Dermis microvascular lymphatic vessel endothelial cell (primary cell): ENCODE measurements at regions not wholly inside any gene's neighbourhood (a gene's known extent, or its start where the extent isn't known, plus 50 kb on each side); places are given as distances from the start of the nearest gene placed in this dataset.

Source experiments
- DNase-seq, 2 donors: peaks; one replicate each; pipeline versions ENCODE4 v3.0.0 to v3.0.0-alpha.2; 2010; ENCODE audit warnings: low read depth in 2 of 2

- DNase-seq: peak in 1 of 2 donors; percentile 50
Observed at GRCh38 chr3:99502871-99503270, 135.5 kb upstream of the COL8A1 start.

DNA sequence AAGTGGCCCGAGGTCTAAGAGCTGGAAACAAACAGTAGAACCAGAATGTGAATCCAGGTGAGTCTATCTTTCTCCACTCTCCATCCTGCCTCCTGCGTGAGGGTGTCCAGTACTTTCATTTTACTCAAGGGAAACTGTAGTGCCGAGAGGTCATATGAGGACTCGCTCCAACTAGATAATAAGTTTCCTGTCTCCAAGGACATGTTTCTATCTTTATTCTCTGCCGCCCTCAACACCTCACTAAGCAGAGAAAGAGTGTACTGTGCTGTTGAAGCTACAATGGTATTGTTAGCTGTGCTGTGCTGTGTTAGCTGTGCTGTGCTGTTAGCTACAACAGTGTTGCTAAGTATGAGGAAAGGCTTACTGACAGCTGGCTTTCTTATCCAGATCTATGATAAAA, 137.9 kb upstream of the COL8A1 start:
- peak in 1 of 2 donors; percentile 15 for DNase-seq

- DNase-seq: peak in 1 of 2 donors; percentile 69
Observed at GRCh38 chr3:99499235-99500158, 138.9 kb upstream of the COL8A1 start.

- DNase-seq: peak in 1 of 2 donors; percentile 40
Observed at GRCh38 chr3:99498550-99499234, 139.7 kb upstream of the COL8A1 start.

DNA sequence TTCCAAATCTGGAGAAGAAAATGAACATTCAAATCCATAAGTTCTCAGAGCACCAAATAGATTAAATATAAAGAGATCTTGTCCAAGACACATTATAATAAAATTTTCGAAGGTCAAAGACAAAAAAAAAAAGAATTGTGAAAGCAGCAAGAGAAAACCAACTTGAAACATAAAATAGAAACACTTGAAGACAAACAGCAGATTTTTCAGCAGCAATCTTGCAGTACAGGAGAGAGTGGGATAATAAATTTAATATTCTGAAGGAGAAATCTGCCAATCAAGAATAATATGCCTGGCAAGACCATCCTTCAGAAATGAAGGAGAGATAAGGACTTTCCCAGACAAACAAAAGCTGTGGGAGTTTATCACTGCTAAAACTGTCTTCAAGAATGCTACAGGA, 150.5 kb upstream of the COL8A1 start:
- DNase-seq: no peak

GRCh38 chr3:99485286-99485685, 153.1 kb upstream of the COL8A1 start:
- no peak for DNase-seq

DNA sequence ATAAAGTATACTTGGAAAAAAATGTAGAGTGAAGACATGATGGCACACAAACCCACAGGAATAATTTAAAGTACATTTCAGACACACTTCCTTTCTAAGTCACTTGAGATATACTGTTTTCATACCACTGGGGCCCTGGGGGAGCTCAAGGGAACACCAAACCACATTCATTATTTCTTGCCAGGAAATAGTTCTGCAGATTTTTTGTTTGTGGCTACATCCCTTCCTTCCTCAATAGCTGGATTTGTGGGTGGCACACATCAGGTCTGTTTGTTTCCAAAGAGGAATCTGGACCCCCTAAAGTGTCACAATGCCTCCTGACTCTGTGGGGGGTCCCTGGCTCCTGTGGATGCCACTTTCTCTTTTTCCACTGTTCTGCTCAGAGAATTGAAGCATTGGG, 153.5 kb upstream of the COL8A1 start:
- no peak for DNase-seq

DNA sequence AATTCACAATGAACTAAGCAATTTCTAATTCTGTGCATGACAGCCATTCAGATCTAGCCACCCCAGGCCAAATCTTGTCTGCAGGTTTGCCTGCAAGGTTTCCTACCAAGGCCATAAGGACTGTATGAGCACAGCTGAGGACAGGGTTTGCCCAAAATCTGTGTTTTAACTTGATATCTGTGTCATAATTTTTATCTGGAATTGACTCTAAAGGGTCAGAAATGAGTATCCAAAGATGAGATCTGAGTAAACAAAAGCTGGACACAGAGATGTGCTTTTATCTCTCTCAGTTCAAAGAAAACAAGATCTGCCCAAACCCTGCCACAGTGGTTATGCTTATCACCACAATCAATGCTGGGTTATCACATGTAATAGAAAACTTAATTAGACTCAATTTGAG, 154.6 kb upstream of the COL8A1 start:
- DNase-seq: no peak

DNA sequence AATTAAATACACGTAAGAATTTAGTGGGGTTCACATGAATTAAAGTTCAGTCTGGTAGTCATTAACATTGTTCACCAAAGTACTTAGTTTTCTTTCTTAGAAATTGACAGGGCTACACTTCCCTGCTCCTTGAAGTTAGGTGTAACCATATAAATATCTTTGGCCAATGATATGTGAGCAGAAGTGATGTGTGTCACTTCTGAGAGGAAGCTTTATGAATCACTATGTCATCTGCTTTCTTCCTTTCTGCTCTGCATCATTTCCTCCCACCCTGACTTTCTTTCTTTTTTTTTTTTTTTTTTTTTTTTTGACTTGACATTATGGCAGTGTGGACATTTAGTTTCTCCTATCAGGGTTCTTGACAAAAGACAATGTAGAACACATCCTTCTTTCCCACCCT, 156.2 kb upstream of the COL8A1 start:
- peak in 1 of 2 donors; percentile 54 for DNase-seq

GRCh38 chr3:99481561-99481960, 156.8 kb upstream of the COL8A1 start:
- DNase-seq: no peak

DNA sequence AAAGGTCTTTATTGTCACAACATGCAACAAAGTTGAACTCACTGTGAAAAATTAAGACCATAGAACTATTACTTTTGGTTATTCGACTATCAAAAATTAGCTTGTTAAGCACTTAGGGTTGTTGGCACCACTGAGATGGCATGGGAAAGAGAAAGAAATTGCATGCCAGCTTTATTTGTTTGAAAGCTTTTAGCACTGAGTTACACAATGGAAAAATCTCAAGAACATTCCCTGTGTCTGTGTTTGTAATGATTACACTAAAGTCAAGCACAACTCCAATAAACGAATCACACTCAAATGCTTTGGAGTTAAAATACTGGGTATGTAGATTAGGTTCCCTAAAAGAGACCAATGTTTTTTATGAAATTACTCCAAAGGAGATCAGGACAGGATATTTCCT, 158.6 kb upstream of the COL8A1 start:
- DNase-seq: no peak

- no peak for DNase-seq
Observed at GRCh38 chr3:99477650-99478049, 160.7 kb upstream of the COL8A1 start.

GRCh38 chr3:99475229-99475628, 163.2 kb upstream of the COL8A1 start:
- DNase-seq: no peak

DNA sequence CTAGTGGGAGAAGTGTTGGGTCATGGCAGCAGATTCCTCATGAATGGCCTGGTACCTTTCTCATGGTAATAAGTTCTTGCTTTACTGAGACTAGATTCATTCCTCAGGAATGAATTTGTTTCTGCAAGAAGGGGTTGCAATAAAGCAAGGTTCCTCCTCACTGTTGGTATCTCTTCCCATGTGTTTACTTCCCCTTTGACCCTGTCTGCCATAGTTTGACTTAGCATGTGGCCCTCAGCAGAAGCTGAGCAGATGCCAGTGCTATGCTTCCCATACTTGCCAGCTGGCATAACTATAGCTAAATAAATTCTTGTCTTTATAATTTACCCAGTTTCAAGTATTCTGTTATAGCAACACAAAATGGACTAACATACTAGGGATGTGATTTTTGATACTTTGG, 163.6 kb upstream of the COL8A1 start:
- DNase-seq: no peak

DNA sequence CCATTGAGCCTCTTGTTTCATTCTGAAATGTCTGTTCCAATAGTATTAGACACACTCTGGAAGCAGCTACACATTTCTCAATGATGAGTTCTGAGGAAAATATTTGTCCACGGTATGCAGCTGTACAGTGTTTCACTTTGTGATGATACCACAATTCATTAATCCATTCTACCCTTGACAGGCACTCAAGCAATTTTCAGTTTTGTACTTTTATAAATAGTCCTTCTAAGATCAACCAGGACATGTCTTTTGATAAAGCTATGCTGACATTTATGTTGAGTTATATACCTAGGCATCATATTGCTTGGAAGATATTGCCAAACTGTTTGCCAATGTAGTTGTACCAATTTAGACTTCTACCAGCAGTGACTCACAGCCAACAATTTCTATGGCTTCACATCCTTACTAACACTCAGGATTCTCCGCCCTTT, 165.1 kb upstream of the COL8A1 start:
- DNase-seq: no peak

- no peak for DNase-seq
Observed at GRCh38 chr3:99472385-99472784, 166.0 kb upstream of the COL8A1 start.

- DNase-seq: no peak
Observed at GRCh38 chr3:99471353-99472323, 166.8 kb upstream of the COL8A1 start.

GRCh38 chr3:99470841-99471240, 167.6 kb upstream of the COL8A1 start:
- DNase-seq: no peak

- DNase-seq: no peak
Observed at GRCh38 chr3:99468918-99469317, 169.5 kb upstream of the COL8A1 start.

- DNase-seq: no peak
Observed at GRCh38 chr3:99467420-99467819, 171.0 kb upstream of the COL8A1 start.

DNA sequence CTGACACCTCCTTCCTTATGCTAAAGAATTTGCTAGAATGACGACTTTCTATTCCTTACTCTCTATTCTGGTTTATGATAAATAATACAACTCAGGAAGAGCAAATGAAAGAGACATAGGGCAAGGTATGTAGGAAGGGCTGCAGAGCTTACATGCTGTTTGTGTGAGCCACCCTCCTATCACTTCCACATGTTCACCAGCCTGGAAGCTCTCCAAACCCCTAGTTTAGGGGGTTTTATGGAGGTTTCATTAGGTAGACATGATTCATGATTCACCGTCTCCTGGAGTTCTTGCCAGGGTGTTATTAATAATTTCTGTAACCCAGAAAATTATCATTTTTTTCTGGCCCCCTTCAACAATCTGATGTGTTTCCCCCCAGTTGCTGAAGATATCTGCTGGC, 172.1 kb upstream of the COL8A1 start:
- no peak for DNase-seq

DNA sequence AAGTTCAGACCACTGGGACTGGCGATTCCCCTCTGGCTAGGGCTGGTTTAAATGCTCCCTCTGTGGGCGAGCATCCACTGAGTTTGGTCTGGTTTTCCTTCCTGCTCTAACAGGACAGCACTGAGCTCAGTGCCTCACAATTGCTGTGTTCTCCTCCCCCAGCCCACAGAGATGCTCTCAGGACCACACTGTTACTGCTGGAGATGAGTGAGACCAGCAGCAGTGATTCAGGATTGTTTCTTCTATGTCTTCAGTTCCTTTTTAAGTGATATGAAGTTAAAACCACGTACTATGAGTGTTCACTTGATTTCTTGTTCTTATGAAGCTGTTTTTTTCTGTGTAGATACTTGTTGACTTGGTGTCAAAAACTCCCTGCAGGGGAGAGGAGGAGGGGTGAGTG, 180.4 kb upstream of the COL8A1 start:
- no peak for DNase-seq
